Stimulated activated CD4-positive, alpha-beta T cell treated with anti-CD3 and anti-CD28 coated beads, Interleukin-2, amount 100 ng/mL, for 4 hours (primary cell): ENCODE measurements at regions not wholly inside any gene's neighbourhood (a gene's known extent, or its start where the extent isn't known, plus 50 kb on each side); places are given as distances from the start of the nearest gene placed in this dataset.

Experiments used
- DNase-seq: peaks from one replicate; pipeline ENCODE4 v3.0.0-alpha.2; 2020; ENCODE audit warnings: low read depth

- DNase-seq = no peak
Observed at GRCh38 chr7:36010656-36011587, 142.1 kb upstream of the EEPD1 start.

GRCh38 chr7:36011588-36011965, 141.5 kb upstream of the EEPD1 start:
- no peak for DNase-seq

- no peak for DNase-seq
Observed at GRCh38 chr7:36013246-36014014, 139.6 kb upstream of the EEPD1 start.

- DNase-seq = no peak
Observed at GRCh38 chr7:36014961-36015360, 138.1 kb upstream of the EEPD1 start.

GRCh38 chr7:36015733-36016132, 137.3 kb upstream of the EEPD1 start:
- DNase-seq = no peak

- no peak for DNase-seq
Observed at GRCh38 chr7:36016648-36017047, 136.4 kb upstream of the EEPD1 start.

GRCh38 chr7:36017111-36017510, 135.9 kb upstream of the EEPD1 start:
- DNase-seq = no peak

- no peak for DNase-seq
Observed at GRCh38 chr7:36018816-36019484, 134.1 kb upstream of the EEPD1 start.

- DNase-seq = no peak
Observed at GRCh38 chr7:36019538-36019937, 133.5 kb upstream of the EEPD1 start.

- DNase-seq = no peak
Observed at GRCh38 chr7:36019980-36020379, 133.1 kb upstream of the EEPD1 start.

GRCh38 chr7:36021367-36021766, 131.7 kb upstream of the EEPD1 start:
- DNase-seq = no peak

GRCh38 chr7:36021917-36022550, 131.0 kb upstream of the EEPD1 start:
- no peak for DNase-seq

- DNase-seq = no peak
Observed at GRCh38 chr7:36023033-36023560, 130.0 kb upstream of the EEPD1 start.

GRCh38 chr7:36025190-36025589, 127.9 kb upstream of the EEPD1 start:
- DNase-seq = no peak

GRCh38 chr7:36029311-36029710, 123.7 kb upstream of the EEPD1 start:
- DNase-seq = no peak

GRCh38 chr7:36029853-36030515, 123.1 kb upstream of the EEPD1 start:
- DNase-seq = no peak

- no peak for DNase-seq
Observed at GRCh38 chr7:36032361-36032818, 120.7 kb upstream of the EEPD1 start.

GRCh38 chr7:36034020-36034419, 119.0 kb upstream of the EEPD1 start:
- no peak for DNase-seq

- DNase-seq = no peak
Observed at GRCh38 chr7:36035186-36035585, 117.9 kb upstream of the EEPD1 start.

GRCh38 chr7:36036590-36036989, 116.5 kb upstream of the EEPD1 start:
- DNase-seq = no peak

GRCh38 chr7:36037121-36037662, 115.9 kb upstream of the EEPD1 start:
- DNase-seq = no peak
